Stimulated activated CD4-positive, alpha-beta T cell treated with anti-CD3 and anti-CD28 coated beads, Interleukin-12 subunit alpha, Interleukin-12 subunit beta, amount 100 ng/mL, for 48 hours (primary cell): ENCODE measurements at regions not wholly inside any gene's neighbourhood (a gene's known extent, or its start where the extent isn't known, plus 50 kb on each side); places are given as distances from the start of the nearest gene placed in this dataset.

Source experiments
- DNase-seq, 3 donors: peaks; one replicate each; pipeline ENCODE4 v3.0.0-alpha.2; 2020; ENCODE audit warnings: low read depth in 2 of 3, low spot score in 1 of 3

- DNase-seq = no peak
These were observed 576.8 kb downstream of the GBA3 start for GRCh38 chr4:23269566-23269965.

- DNase-seq = no peak
These were observed 575.5 kb downstream of the GBA3 start for GRCh38 chr4:23268072-23268771.

DNA sequence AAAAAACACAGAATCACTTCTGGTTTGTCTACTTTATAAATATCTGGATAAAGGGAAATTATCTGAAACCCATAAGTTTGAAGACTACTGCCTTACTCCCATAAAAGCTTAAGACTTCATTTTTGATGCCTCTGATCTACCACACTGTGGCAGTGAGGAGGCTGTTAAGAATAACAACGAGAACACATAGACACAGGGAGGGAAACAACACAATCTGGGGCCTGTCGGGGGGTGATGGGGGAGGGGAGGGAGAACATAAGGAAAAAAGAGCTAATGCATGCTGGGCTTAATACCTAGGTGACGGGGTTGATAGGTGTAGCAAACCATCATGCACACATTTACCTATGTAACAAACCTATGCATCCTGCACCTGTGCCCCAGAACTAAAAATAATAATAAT lies 573.7 kb downstream of the GBA3 start:
- no peak for DNase-seq

DNA sequence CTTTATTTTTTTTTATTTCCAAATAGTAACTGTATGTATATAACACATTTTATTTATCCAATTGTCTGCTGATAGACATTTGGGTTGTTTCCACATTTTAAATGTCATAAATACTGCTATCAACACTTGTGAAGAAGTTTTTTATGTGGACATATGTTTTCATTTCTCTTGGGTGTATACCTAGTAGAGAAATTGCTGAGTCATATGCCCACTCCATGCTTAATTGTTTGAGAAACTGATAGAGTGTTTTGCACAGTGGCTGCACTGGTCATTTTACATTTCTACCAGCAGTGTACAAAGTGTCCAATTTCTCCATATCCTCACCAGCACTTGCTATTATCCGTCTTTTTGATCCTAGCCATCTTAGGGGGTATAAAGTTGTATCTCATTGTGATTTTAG lies 567.8 kb downstream of the GBA3 start:
- no peak for DNase-seq

- DNase-seq = no peak
These were observed 552.6 kb downstream of the GBA3 start for GRCh38 chr4:23245203-23245832.

DNA sequence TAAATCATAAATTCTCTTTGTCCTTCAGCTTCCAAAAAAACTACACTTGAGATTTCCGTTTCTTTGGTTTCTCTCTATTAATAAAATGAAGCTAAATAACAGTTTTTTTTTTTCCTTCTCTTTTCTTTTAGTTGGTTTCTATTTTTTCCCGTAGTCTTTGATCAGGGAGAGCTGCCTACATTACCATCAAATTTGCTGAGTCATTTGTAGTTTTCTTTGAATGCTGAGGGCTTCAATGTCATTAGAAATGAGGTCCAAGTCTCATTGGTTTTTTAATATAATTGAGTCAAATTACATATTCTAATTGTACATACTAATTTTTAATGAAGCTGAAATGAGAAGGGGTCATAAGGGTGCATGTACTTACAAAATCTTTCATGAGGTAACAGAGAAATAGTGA lies 550.2 kb downstream of the GBA3 start:
- no peak for DNase-seq

- no peak for DNase-seq
These were observed 548.7 kb downstream of the GBA3 start for GRCh38 chr4:23241408-23241807.

DNA sequence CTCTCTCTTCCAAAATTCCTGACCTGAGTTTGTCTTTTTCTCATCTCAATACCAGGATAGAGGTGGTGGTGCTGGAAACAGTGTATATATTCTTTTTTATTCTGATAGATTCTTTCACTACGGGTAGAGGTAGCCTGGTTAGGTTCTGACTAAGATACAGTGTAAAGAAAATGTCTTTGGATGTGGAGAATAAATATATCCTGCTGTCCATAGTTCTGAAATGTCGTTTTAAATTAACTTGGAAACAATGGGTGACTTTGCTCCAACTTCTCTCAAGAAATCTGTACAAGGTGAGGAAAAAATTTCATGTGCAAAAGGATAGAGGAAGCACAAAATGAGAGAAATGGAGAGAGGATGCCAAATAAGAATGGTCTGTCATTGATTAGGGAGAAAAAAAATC lies 546.1 kb downstream of the GBA3 start:
- no peak for DNase-seq

DNA sequence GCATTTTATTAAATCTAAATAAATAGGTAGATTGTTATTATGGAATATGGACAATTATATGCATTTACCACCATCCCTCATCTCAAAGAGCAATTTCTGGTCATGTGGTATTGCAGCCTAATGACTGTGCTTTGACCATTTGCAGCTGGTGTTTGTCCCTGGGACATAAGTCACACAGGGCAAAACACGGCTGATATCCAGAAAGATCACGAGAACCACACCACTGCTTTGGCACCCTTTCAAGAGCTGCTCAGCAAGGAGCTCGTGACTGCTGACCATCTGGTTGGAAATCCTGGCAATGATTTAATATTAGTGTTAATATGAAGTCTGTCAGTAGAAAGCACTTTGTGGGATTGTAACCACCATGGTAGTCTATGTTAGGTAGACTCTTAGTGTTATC lies 545.0 kb downstream of the GBA3 start:
- DNase-seq = no peak

DNA sequence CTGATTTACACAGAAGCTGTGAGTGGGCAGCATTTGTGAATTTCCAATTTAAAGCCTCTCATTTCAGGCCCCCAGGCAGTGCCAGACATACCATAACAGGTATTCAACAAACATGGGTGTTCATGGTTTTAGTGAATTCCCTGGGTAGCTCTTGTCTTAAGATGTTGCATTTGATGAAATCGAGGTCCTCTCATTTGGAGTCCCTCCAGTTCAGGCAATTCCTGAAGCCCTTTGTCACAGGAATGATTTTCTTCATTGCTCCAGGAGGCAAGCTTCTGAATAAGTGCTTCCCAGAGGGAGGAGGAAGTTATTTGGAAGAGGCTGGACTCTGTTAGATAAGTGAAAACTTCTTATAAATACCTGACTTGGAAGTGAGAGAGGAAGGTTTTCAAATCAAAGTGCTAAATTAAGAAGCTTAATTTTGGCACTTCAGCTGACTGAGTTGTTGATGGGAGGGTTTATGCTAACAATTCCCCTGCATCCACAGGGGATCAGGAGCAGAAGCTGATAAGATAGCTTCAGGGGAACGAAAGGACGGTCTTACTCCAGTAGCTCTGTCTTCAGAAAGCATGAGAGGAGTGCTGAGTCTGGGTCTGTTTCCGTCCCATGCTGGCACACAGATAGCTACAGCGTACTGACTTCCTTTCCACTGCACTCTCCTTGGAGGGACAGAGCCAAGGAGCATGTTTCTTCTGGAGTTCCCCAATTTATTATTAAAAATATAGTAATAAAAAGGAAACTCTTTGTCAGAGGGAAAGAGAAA lies 543.1 kb downstream of the GBA3 start:
- DNase-seq = no peak

DNA sequence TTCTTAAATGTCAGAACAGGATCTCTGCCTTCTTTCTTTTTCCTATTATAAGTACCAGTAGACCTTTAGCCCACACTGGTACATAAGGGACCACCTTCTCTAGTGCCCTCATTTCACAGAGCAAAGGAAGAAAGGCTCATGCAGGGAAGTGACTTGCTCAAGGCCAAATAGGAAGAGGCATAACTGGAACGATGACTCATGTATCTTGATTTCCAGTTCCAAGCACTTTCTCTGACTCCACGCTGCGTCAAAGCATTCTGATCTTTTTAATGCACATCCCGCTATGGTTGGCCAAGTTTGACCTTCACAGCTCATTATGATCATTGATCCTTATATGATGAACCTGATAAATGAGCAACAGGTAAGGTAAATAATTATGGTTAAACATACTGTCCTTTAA lies 542.0 kb downstream of the GBA3 start:
- DNase-seq = no peak

- no peak for DNase-seq
These were observed 541.3 kb downstream of the GBA3 start for GRCh38 chr4:23234018-23234417.

DNA sequence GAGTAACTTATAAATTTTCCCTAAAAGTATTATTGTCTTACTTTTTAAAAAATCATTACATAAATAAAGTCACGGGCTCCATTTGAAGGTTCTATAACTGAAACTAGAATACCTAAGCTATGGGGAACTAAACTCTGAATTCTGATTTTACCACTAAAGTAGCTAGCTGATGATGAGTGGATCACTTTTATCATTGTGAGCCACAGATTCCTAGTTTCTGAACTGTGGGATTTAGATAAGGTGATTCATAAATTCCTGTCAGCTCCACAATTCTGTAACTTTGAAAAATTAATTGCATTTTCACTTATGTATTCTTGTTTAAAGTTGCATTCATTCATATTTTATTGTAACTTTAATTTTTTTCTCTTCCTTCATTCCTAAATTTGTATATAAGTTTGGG lies 540.9 kb downstream of the GBA3 start:
- DNase-seq = no peak

DNA sequence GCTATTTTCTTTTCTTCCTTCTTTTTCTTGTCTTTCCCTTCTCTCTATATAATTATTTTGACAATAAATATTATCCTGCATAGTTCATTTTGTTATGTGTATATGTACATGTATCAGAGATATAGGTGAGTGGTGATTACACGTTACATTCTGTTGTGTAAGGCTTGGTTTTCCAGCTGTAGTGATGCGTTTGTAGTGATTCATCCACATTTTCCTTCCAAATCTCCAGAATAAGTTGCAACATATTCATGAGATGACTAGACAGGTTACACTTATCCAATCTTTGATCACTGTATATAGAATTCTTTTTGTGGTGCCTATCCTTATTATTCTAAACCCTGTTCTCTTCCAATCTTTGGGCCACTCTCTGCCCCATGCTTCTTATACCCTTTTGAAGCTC lies 540.2 kb downstream of the GBA3 start:
- DNase-seq = no peak

DNA sequence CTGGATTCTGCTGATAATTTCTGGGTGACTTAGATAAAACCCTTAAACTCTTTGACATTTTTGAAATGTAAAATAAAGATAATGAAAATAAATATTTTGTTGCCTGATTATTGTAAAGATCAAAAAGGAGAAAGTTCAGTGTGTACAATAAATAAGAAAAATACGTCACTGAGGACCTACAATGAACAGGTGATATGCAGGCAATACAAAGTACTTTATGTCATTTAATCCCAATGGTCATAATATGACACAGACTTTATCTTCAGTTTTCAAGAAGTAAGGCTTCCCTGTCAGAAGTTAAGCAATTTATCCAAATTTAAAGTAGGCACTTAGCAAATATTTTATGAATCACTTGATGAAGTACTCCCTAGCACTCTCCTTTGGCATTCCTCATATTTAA lies 532.8 kb downstream of the GBA3 start:
- DNase-seq = no peak

DNA sequence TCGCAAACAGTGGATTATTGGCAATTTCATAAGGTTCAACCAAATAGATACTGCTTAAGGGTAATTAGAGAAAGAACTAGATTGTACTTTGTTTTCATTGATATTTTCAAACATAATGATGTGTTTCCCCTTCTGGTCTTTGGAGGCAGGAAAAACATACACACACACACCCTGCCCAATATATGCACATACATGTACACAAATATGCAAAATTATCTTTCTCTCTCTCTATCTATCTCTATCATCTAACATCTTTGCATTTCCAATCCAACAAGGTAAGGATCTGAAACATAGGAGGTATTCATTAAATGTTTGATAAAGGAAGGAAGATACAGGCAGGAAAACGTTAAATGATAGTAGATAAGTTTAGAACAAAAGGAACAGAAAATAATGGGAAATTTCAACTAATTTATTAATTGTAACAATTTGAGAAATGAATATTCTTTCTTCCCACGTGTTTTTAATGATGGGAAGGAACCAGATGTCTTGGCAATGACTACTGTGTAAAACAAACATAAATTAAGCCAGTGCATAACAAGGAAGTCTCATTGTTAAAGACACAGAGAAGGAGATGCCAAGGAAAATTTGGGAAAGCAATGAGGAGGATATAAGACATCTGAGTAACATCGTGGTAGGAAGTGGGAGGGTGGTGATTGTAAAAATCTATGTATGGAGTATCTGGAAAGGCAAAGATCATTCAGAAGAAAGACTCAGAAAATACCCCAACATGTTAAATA lies 532.1 kb downstream of the GBA3 start:
- no peak for DNase-seq

DNA sequence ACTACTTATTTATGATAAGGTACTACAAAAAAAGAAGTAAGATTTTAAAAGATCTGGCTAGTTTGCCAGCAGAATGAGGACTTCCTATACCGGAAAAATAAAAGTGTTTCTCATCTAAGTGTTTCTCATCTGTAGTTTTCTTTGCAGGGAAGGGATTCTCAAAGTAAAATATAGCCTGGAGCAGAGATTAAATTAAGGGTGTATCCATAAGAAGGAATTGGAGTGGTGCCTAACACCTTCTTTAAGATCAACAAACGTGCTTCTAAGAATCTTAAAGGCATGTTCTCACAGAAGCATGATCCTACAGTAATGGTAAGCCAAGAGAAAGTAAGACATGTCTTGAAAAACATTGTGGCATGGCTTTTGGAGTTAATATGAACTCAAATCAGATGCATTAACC lies 528.2 kb downstream of the GBA3 start:
- no peak for DNase-seq

- DNase-seq = no peak
These were observed 527.2 kb downstream of the GBA3 start for GRCh38 chr4:23219779-23220408.

DNA sequence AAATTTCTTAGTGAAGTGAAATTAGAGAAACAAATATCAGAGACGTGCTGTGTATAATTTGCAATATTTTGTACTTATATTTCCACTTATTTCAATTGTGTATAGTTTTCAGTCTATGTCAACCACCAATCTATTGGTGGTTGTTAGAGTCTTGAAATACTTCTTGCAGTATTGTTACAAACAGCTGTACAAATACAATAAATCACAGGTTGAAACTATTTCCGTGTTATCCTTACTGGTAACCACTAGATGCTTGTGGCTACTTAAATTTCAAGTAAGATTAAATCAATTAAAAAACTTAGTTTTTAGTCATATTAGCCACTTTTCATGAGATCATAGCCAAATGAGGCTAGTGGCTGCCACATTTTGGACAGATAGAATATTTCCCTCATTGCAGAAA lies 520.5 kb downstream of the GBA3 start:
- DNase-seq = no peak

GRCh38 chr4:23212558-23212957 lies 519.8 kb downstream of the GBA3 start:
- no peak for DNase-seq

DNA sequence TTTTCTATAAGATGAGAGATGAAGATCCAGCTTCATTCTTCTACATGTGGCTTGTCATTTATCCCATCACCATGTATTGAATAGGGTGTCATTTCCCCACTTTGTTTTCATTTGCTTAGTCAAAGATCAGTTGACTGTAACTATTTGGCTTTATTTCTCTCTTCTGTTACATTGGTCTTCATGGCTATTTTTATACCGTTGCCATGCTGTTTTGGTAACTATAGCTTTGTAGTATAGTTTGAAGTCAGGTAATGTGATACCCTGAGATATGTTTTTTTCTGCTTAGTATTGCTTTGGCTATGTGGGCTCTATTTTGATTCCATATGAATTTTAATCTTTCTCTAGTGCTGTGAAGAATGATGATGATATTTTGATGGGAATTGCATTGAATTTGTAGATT lies 514.3 kb downstream of the GBA3 start:
- DNase-seq = no peak
